NB4 (cell line): ENCODE measurements at regions not wholly inside any gene's neighbourhood (a gene's known extent, or its start where the extent isn't known, plus 50 kb on each side); places are given as distances from the start of the nearest gene placed in this dataset.

Experiments
- CTCF ChIP-seq: IDR thresholded peaks from one replicate; pipeline ENCODE4 v1.5.1; 2012; ENCODE audit warnings: low read depth, low read length
- POLR2A ChIP-seq: IDR thresholded peaks from 2 replicates; pipeline ENCODE4 v1.6.1; 2011; ENCODE audit warnings: mild to moderate bottlenecking; ENCODE audit not compliant: insufficient read length; ENCODE audit errors: extremely low read depth

GRCh38 chr4:77264826-77265225, 107.8 kb downstream of the CCNG2 start:
- TF ChIP-seq CTCF = no peak
- TF ChIP-seq POLR2A = no peak
